ENCODE measurements at regions not wholly inside any gene's neighbourhood (a gene's known extent, or its start where the extent isn't known, plus 50 kb on each side); places are given as distances from the start of the nearest gene placed in this dataset.

DNA sequence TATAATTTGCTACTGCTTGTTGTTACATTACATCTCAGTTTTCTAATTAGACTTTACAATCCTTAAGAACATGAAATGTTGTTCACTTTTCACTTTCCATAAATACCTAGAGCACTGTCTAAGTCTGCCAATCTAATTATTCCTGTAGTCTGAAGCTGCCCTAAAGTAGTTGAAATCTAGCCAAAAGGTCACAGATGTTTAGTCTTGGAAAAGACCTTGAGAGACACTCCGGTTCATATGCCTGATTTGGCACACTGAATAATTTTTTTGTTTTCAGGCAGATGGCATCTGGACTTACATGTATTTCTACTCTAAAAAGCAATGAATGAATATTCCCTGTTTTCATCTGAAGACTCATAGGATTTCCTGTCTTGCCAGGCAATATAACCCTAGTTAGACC is 359.1 kb downstream of the ANKRD7 start:
- no peak overlapping the region for H3K18ac ChIP-seq (ENCODE audit: low read depth, low read length)
- H3K14ac ChIP-seq (replicated peaks; ENCODE audit: low read depth, low read length): no peak overlapping the region
- intact Hi-C loops (cut with micrococcal nuclease) (no loop called here), dilution Hi-C loops (cut with HindIII; ENCODE audit: low sequenced_read_pairs, unreplicated experiment) (no loop called here), in situ Hi-C loops (cut with MboI; ENCODE audit: low sequenced_read_pairs) (no loop called here)
- H3K9me1 ChIP-seq (ENCODE audit: insufficient read depth, low read length): no peaks in the 10 kb centered on the region
- H3K27ac ChIP-seq (ENCODE audit: insufficient read depth, low read length): no peak overlapping the region
- H3K4me1 ChIP-seq (ENCODE audit: control insufficient read depth, insufficient read depth, low read length): no peaks in the 10 kb centered on the region
- ChIA-PET CTCF (no interaction called here), POLR2A (ENCODE audit: unreplicated experiment) (no interaction called here)
- no peak overlapping the region for H2BK15ac ChIP-seq (ENCODE audit: low read depth, low read length)
- H3K23ac ChIP-seq (ENCODE audit: low read depth, low read length): no peak overlapping the region
- H3K9me3 ChIP-seq (ENCODE audit: control insufficient read depth, insufficient read depth, low read length): peaks cover 10% of the 10 kb centered on the region
- H4K91ac ChIP-seq (ENCODE audit: insufficient read depth, low read depth, low read length): no peak overlapping the region
- no peak overlapping the region for H2BK5ac ChIP-seq (ENCODE audit: low read depth, low read length, poor library complexity, severe bottlenecking)
- no TSS peak for BruUV-seq (replicated peaks)
- H4K5ac ChIP-seq (ENCODE audit: low read depth, low read length): no peak overlapping the region
- H2BK20ac ChIP-seq (ENCODE audit: low read depth, low read length): no peak overlapping the region
- H3K36me3 ChIP-seq (ENCODE audit: control insufficient read depth, insufficient read depth, low read length): no peaks in the 10 kb centered on the region
- no peaks in the 10 kb centered on the region for H3K27me3 ChIP-seq (ENCODE audit: control insufficient read depth, insufficient read depth, low read length)
- no peak overlapping the region for H3K56ac ChIP-seq (ENCODE audit: extremely low read depth, insufficient read depth, low read length)
- DNase-seq (no peak), ATAC-seq (ENCODE audit: low read depth) (no peak)
- no peak overlapping the region for H3K4me2 ChIP-seq (ENCODE audit: low read depth, low read length)
- H3K4me3 ChIP-seq (ENCODE audit: insufficient read depth, low read depth, low read length): no peak overlapping the region
- H2BK120ac ChIP-seq (ENCODE audit: low read depth, low read length): no peak overlapping the region
- H3K4ac ChIP-seq (ENCODE audit: low read depth, low read length): no peak overlapping the region
- H2AK9ac ChIP-seq (replicated peaks; ENCODE audit: low read depth, low read length, poor library complexity): no peak overlapping the region
- TF ChIP-seq RAD21 (IDR thresholded peaks at IDR 0.05; ENCODE audit: low read length) (no peak), POLR2A (IDR thresholded peaks at IDR 0.05; ENCODE audit: low read depth, low read length) (no peak), MAFK (IDR thresholded peaks at IDR 0.05; ENCODE audit: low read depth, low read length) (no peak), MXI1 (IDR thresholded peaks at IDR 0.05; ENCODE audit: borderline replicate concordance, low read depth, low read length) (no peak), SMC3 (IDR thresholded peaks at IDR 0.05; ENCODE audit: low read depth, low read length) (no peak), FOS (IDR thresholded peaks at IDR 0.05; ENCODE audit: low read depth, low read length) (no peak), RCOR1 (IDR thresholded peaks at IDR 0.05; ENCODE audit: insufficient replicate concordance, low read length) (no peak), RFX5 (IDR thresholded peaks at IDR 0.05; ENCODE audit: low read depth, low read length) (no peak)
- TF ChIP-seq, protein P1, sequence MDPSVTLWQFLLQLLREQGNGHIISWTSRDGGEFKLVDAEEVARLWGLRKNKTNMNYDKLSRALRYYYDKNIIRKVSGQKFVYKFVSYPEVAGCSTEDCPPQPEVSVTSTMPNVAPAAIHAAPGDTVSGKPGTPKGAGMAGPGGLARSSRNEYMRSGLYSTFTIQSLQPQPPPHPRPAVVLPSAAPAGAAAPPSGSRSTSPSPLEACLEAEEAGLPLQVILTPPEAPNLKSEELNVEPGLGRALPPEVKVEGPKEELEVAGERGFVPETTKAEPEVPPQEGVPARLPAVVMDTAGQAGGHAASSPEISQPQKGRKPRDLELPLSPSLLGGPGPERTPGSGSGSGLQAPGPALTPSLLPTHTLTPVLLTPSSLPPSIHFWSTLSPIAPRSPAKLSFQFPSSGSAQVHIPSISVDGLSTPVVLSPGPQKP (IDR thresholded peaks at IDR 0.05; ENCODE audit: borderline replicate concordance, low read depth, low read length): no peak
- TF ChIP-seq, protein P2, sequence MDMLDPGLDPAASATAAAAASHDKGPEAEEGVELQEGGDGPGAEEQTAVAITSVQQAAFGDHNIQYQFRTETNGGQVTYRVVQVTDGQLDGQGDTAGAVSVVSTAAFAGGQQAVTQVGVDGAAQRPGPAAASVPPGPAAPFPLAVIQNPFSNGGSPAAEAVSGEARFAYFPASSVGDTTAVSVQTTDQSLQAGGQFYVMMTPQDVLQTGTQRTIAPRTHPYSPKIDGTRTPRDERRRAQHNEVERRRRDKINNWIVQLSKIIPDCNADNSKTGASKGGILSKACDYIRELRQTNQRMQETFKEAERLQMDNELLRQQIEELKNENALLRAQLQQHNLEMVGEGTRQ (IDR thresholded peaks at IDR 0.05; ENCODE audit: low read depth, low read length): no peak
- TF ChIP-seq, protein P3, sequence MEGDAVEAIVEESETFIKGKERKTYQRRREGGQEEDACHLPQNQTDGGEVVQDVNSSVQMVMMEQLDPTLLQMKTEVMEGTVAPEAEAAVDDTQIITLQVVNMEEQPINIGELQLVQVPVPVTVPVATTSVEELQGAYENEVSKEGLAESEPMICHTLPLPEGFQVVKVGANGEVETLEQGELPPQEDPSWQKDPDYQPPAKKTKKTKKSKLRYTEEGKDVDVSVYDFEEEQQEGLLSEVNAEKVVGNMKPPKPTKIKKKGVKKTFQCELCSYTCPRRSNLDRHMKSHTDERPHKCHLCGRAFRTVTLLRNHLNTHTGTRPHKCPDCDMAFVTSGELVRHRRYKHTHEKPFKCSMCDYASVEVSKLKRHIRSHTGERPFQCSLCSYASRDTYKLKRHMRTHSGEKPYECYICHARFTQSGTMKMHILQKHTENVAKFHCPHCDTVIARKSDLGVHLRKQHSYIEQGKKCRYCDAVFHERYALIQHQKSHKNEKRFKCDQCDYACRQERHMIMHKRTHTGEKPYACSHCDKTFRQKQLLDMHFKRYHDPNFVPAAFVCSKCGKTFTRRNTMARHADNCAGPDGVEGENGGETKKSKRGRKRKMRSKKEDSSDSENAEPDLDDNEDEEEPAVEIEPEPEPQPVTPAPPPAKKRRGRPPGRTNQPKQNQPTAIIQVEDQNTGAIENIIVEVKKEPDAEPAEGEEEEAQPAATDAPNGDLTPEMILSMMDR (conservative IDR thresholded peaks at IDR 0.05; ENCODE audit: low read depth, low read length): no peak
- no peak overlapping the region for H3K9ac ChIP-seq (ENCODE audit: low read depth, low read length)
- no peak overlapping the region for H2AFZ ChIP-seq (replicated peaks; ENCODE audit: low read length, poor library complexity)
- WGBS, 2 experiments (ENCODE audit: extremely low coverage in 2 of 2, insufficient read length in 1 of 2): no CpG with 5 or more reads among the region's 1 CpG
- no peak overlapping the region for H4K8ac ChIP-seq (ENCODE audit: low read depth in 2 of 2, low read length in 2 of 2)
- no peak overlapping the region for H2AK5ac ChIP-seq (ENCODE audit: low read depth, low read length)
- H4K20me1 ChIP-seq (ENCODE audit: insufficient read depth, low read length): no peaks in the 10 kb centered on the region
- no peaks in the 10 kb centered on the region for H3K79me1 ChIP-seq (ENCODE audit: low read depth in 1 of 2, low read length in 2 of 2)

Data from IMR-90 (cell line).